Ectodermal cell (in vitro differentiated cells): ENCODE measurements at regions not wholly inside any gene's neighbourhood (a gene's known extent, or its start where the extent isn't known, plus 50 kb on each side); places are given as distances from the start of the nearest gene placed in this dataset.

Experiments
- H3K27ac ChIP-seq: 2 replicates; pipeline ENCODE4 v1.7.0; 2013; ENCODE audit warnings: mild to moderate bottlenecking, low read depth, low read length; ENCODE audit not compliant: insufficient read depth, poor library complexity, severe bottlenecking
- H3K27me3 ChIP-seq: 2 replicates; pipeline ENCODE4 v1.7.0; 2013; ENCODE audit warnings: mild to moderate bottlenecking, low read length; ENCODE audit not compliant: insufficient read depth, control insufficient read depth, poor library complexity, severe bottlenecking
- H3K36me3 ChIP-seq: one replicate; pipeline ENCODE4 v1.7.0; 2013; ENCODE audit warnings: low read length; ENCODE audit not compliant: control insufficient read depth, insufficient read depth
- H3K4me1 ChIP-seq: one replicate; pipeline ENCODE4 v1.7.0; 2013; ENCODE audit warnings: low read length; ENCODE audit not compliant: control insufficient read depth, insufficient read depth
- H3K4me3 ChIP-seq: 2 replicates; pipeline ENCODE4 v1.7.0; 2013; ENCODE audit warnings: low read depth, low read length, control low read depth; ENCODE audit not compliant: insufficient read depth
- H3K9me3 ChIP-seq: 2 replicates; pipeline ENCODE4 v1.7.0; 2013; ENCODE audit warnings: mild to moderate bottlenecking, low read length, moderate library complexity; ENCODE audit not compliant: control insufficient read depth
- WGBS, 2 experiments: methylation state at CpG; one replicate each; pipeline ENCODE4 v1.1.7; 2013; ENCODE audit warnings: missing lambda C conversion rate in 2 of 2; 5-methylcytosine and 5-hydroxymethylcytosine counted together

- Histone ChIP-seq H3K27ac (no peak overlapping the region), H3K36me3 (no peaks in the 10 kb centered on the region), H3K27me3 (peaks cover 16% of the 10 kb centered on the region), H3K4me1 (peaks cover 5% of the 10 kb centered on the region), H3K4me3 (no peak overlapping the region), H3K9me3 (no peaks in the 10 kb centered on the region)
Observed at GRCh38 chr12:84807249-84807648, 105.3 kb downstream of the SLC6A15 start.

DNA sequence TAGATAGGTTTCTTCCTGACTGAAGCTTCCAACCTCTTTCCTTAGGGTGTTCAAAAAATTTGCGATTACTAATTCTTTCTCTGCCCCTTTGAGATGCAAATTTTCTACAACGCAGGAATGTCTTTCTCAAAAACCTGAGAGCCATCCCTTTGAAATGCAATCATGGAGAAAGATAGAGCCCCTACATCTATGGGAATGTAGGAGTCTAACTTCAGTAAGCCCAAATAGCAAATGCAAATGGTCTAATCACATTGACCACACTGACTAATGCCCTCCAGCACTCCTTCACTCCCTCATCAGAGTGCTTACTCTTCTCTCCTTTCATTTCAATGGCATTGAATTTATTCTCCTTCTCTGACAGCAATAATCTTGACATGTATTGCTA, 107.1 kb downstream of the SLC6A15 start:
- peaks cover 16% of the 10 kb centered on the region for H3K27me3 ChIP-seq

GRCh38 chr12:84804691-84805473, 107.7 kb downstream of the SLC6A15 start:
- Histone ChIP-seq H3K36me3 (no peaks in the 10 kb centered on the region), H3K27me3 (peaks cover 16% of the 10 kb centered on the region), H3K27ac (no peak overlapping the region), H3K4me3 (no peak overlapping the region), H3K4me1 (peaks cover 5% of the 10 kb centered on the region), H3K9me3 (no peaks in the 10 kb centered on the region)
- WGBS, 2 experiments, result 38 to 42% methylated on average over 5 to 6 of the region's 6 CpGs

More for the DNA sequence above, 107.1 kb downstream of the SLC6A15 start:
- H3K4me3 ChIP-seq, result no peak overlapping the region
- no peaks in the 10 kb centered on the region for H3K9me3 ChIP-seq
- no peak overlapping the region for H3K27ac ChIP-seq
- no peaks in the 10 kb centered on the region for H3K36me3 ChIP-seq
- H3K4me1 ChIP-seq, result peaks cover 5% of the 10 kb centered on the region
- 0 to 3% methylated on average over 1 of the region's 2 CpGs for WGBS, 2 experiments

- H3K9me3 ChIP-seq, result no peaks in the 10 kb centered on the region
- peaks cover 5% of the 10 kb centered on the region for H3K4me1 ChIP-seq
- H3K36me3 ChIP-seq, result no peaks in the 10 kb centered on the region
- 69 to 76% methylated on average over 1 of the region's 1 CpG for WGBS, 2 experiments
- peaks cover 16% of the 10 kb centered on the region for H3K27me3 ChIP-seq
- H3K4me3 ChIP-seq, result no peak overlapping the region
- no peak overlapping the region for H3K27ac ChIP-seq
Observed at GRCh38 chr12:84803661-84804060, 108.9 kb downstream of the SLC6A15 start.

DNA sequence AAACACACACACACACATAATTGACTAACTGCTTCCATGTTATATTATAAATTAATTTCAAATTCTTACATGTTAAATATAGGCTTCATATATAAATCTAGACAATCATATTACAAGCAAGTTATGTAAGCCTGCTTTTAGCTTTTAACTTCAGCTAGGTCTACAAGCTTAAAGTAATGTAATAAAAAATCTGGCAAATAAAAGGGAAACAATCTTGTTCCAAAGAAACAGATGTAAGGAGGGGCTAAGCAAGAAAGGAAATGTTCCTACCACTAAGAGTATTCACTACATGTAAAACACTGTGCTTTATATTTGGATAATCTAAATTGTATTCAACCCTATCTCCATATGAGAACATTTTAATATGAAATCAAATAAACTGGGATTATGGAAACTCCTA, 110.4 kb downstream of the SLC6A15 start:
- H3K36me3 ChIP-seq, result no peaks in the 10 kb centered on the region
- H3K4me3 ChIP-seq, result no peak overlapping the region
- no peaks in the 10 kb centered on the region for H3K9me3 ChIP-seq
- H3K4me1 ChIP-seq, result peaks cover 5% of the 10 kb centered on the region
- H3K27ac ChIP-seq, result no peak overlapping the region
- H3K27me3 ChIP-seq, result peaks cover 9% of the 10 kb centered on the region

GRCh38 chr12:84793558-84794367, 118.8 kb downstream of the SLC6A15 start:
- no peak overlapping the region for H3K4me3 ChIP-seq

GRCh38 chr12:84791444-84791843, 121.2 kb downstream of the SLC6A15 start:
- H3K4me1 ChIP-seq, result no peaks in the 10 kb centered on the region
- H3K27ac ChIP-seq, result no peak overlapping the region
- H3K9me3 ChIP-seq, result no peaks in the 10 kb centered on the region
- H3K36me3 ChIP-seq, result no peaks in the 10 kb centered on the region
- no peaks in the 10 kb centered on the region for H3K27me3 ChIP-seq
- no peak overlapping the region for H3K4me3 ChIP-seq

More at GRCh38 chr12:84793558-84794367, 118.8 kb downstream of the SLC6A15 start:
- Histone ChIP-seq H3K36me3 (no peaks in the 10 kb centered on the region), H3K27me3 (no peaks in the 10 kb centered on the region), H3K9me3 (no peaks in the 10 kb centered on the region), H3K4me1 (no peaks in the 10 kb centered on the region), H3K27ac (no peak overlapping the region)
- WGBS, 2 experiments, result 87 to 88% methylated on average over 14 to 15 of the region's 16 CpGs

DNA sequence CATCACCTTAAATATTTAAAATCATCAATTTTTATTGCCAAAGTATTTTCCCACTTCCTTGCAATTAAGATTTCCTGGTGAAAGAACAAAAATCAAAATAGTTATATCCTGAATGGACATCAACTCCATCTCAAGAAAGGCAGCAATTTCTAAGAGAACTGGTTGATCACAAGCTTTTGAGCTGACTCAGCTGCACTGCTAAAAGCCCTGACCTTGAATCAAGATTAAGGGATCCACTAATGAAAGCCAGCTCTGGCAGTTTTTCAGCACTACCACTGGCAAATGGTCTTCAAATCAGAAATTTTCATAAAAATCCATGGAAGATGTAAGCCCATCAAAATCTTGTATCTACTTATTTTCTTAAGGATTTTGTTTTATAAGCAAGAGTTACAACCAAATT, 123.4 kb downstream of the SLC6A15 start:
- Histone ChIP-seq H3K4me3 (no peak overlapping the region), H3K36me3 (no peaks in the 10 kb centered on the region), H3K4me1 (no peaks in the 10 kb centered on the region), H3K27me3 (no peaks in the 10 kb centered on the region), H3K27ac (no peak overlapping the region), H3K9me3 (no peaks in the 10 kb centered on the region)

GRCh38 chr12:84787253-84787652, 125.3 kb downstream of the SLC6A15 start:
- no peaks in the 10 kb centered on the region for H3K27me3 ChIP-seq
- H3K9me3 ChIP-seq, result no peaks in the 10 kb centered on the region
- 81 to 90% methylated on average over 2 of the region's 2 CpGs for WGBS, 2 experiments
- H3K36me3 ChIP-seq, result no peaks in the 10 kb centered on the region
- no peak overlapping the region for H3K4me3 ChIP-seq
- H3K27ac ChIP-seq, result no peak overlapping the region
- no peaks in the 10 kb centered on the region for H3K4me1 ChIP-seq

- no peaks in the 10 kb centered on the region for H3K4me1 ChIP-seq
- H3K27me3 ChIP-seq, result no peaks in the 10 kb centered on the region
- no peaks in the 10 kb centered on the region for H3K36me3 ChIP-seq
- H3K9me3 ChIP-seq, result no peaks in the 10 kb centered on the region
- H3K4me3 ChIP-seq, result no peak overlapping the region
- H3K27ac ChIP-seq, result no peak overlapping the region
Observed at GRCh38 chr12:84786622-84787021, 126.0 kb downstream of the SLC6A15 start.
